Heart right ventricle (tissue), 16 donors: ENCODE measurements at regions not wholly inside any gene's neighbourhood (a gene's known extent, or its start where the extent isn't known, plus 50 kb on each side); places are given as distances from the start of the nearest gene placed in this dataset.
A peak's percentile ranks its signal among the peaks of the same experiment; 100 is the strongest.

Source experiments
- ATAC-seq, 8 donors: fragments of 200-7000 bp; cut with Tn5 transposase; one replicate each; pipeline ENCODE4 v1.9.1; 2020; ENCODE audit warnings: mild to moderate bottlenecking in 8 of 8, moderate library complexity in 8 of 8, moderate number of reproducible peaks in 1 of 8
- DNase-seq, 2 donors: peaks; one replicate each; pipeline ENCODE4 v3.0.0-alpha.2; 2020
- H3K27ac ChIP-seq, 10 donors: fragments of 200-600 bp; sonication (generic) in 2 of 10; one replicate each; pipeline versions ENCODE4 v1.5.0 to v1.8.0; 2020 to 2022; ENCODE audit warnings: mild to moderate bottlenecking in 3 of 10
- H3K27me3 ChIP-seq, 7 donors: fragments of 200-600 bp; one replicate each; pipeline ENCODE4 v1.8.0; 2021 to 2022; ENCODE audit warnings: mild to moderate bottlenecking in 2 of 7
- H3K36me3 ChIP-seq, 9 donors: fragments of 200-600 bp; sonication (generic) in 1 of 9; one replicate each; pipeline versions ENCODE4 v1.5.0 to v1.8.0; 2020 to 2022; ENCODE audit warnings: mild to moderate bottlenecking in 2 of 9
- H3K4me1 ChIP-seq, 9 donors: fragments of 200-600 bp; sonication (generic) in 1 of 9; one replicate each; pipeline versions ENCODE4 v1.5.0 to v1.8.0; 2020 to 2022; ENCODE audit warnings: mild to moderate bottlenecking in 4 of 9
- H3K4me3 ChIP-seq, 10 donors: fragments of 200-600 bp; sonication (generic) in 2 of 10; one replicate each; pipeline versions ENCODE4 v1.5.0 to v1.8.0; 2020 to 2022; ENCODE audit warnings: mild to moderate bottlenecking in 7 of 10, moderate library complexity in 2 of 10
- H3K9me3 ChIP-seq, 11 donors: fragments of 200-600 bp in 10 of 11; sonication (generic) in 2 of 11; one replicate each; pipeline versions ENCODE4 v1.5.0 to v1.8.0; 2013 to 2022; ENCODE audit warnings: mild to moderate bottlenecking in 2 of 11, control low read depth in 1 of 11, moderate library complexity in 1 of 11
- CTCF ChIP-seq, 9 donors: fragments of 200-600 bp; sonication (generic) in 2 of 9; IDR thresholded peaks; one replicate each; pipeline versions ENCODE4 v1.5.0 to v1.8.0; 2021 to 2022; ENCODE audit warnings: antibody characterized with exemption in 9 of 9, mild to moderate bottlenecking in 5 of 9, moderate library complexity in 1 of 9
- WGBS, 2 donors: extraction: QIAGEN DNeasy Blood & Tissue Kit; methylation state at CpG; one replicate each; pipeline ENCODE4 v1.1.7; 2013; ENCODE audit warnings: inconsistent platforms in 1 of 2; 5-methylcytosine and 5-hydroxymethylcytosine counted together
- intact Hi-C, 10 donors: fragments of 100-400 bp; cut with DNase I; formaldehyde crosslinking; loops; one replicate each; pipeline versions ENCODE4 v1.11.1 to v1.14.2; 2022
- donor health status: Arrhythmogenic right ventricular cardiomyopathy.
- donor health status: ischemic (EF 13 %, LVEDD 7.1; RV severe dilation, severe dysfunction).
- donor health status: healthy with polysubstance abuse.
- donor health status: DM: no; HTN: yes; CAD: no.
- donor health status: DM: no; HTN: no; CAD: no.
- donor health status: ischemic (EF 25% LVEDD 6.9; RV normal size, moderate dysfunction).
- donor health status: ischemic (EF 25% LVEDD 5.7; RV mildly dilated, moderate dysfunction).
- donor health status: healthy.
- donor health status: DM: yes; HTN: yes; CAD: no.
- donor health status: Ischemic cardiomyopathy.
- donor health status: ischemic (EF 35%, LVEDD 5.7; RV mildly dilated, moderate dysfunction).
- donor health status: nonischemic (EF 11% LVEDD 7.7; RV severe dilation, severe dysfunction).
- donor health status: DM: yes; HTN: yes; CAD: no.
- donor health status: PGD.
- donor health status: ischemic (EF 29% LVEDD 5.4; RV normal size, mild dysfunction).
- donor health status: nonischemic (EF 23%, LVEDD 6.1; RV moderate dilation, normal function).

GRCh38 chr9:13879011-13879410 is 434.9 kb downstream of the NFIB start:
- H3K36me3 ChIP-seq: no peaks in the 10 kb centered on the region
- H3K27me3 ChIP-seq: no peaks in the 10 kb centered on the region
- H3K4me3 ChIP-seq: no peak overlapping the region
- 89 to 94% methylated on average over 3 of the region's 3 CpGs for WGBS, 2 donors
- no peak for DNase-seq
- H3K27ac ChIP-seq: no peak overlapping the region
- H3K9me3 ChIP-seq: peaks cover 0 to 15% (median 0%) of the 10 kb centered on the region in 11 donors
- intact Hi-C loops: no loop called here
- H3K4me1 ChIP-seq: peaks cover 0 to 6% (median 0%) of the 10 kb centered on the region in 9 donors
- TF ChIP-seq CTCF (IDR thresholded peaks at IDR 0.05): no peak
- no peak for ATAC-seq

GRCh38 chr9:13878241-13878711 is 435.7 kb downstream of the NFIB start:
- no peaks in the 10 kb centered on the region for H3K27me3 ChIP-seq
- H3K4me3 ChIP-seq: no peak overlapping the region
- 84 to 87% methylated on average over 3 of the region's 3 CpGs for WGBS, 2 donors
- TF ChIP-seq CTCF (IDR thresholded peaks at IDR 0.05): no peak
- intact Hi-C loops: no loop called here
- no peak for DNase-seq
- no peak overlapping the region for H3K27ac ChIP-seq
- H3K4me1 ChIP-seq: peaks cover 0 to 6% (median 0%) of the 10 kb centered on the region in 9 donors
- no peaks in the 10 kb centered on the region for H3K36me3 ChIP-seq
- peaks cover 0 to 18% (median 0%) of the 10 kb centered on the region in 11 donors for H3K9me3 ChIP-seq
- ATAC-seq: no peak

- Histone ChIP-seq H3K27ac (no peak overlapping the region), H3K36me3 (no peaks in the 10 kb centered on the region), H3K9me3 (peaks cover 0 to 18% (median 0%) of the 10 kb centered on the region in 11 donors), H3K4me3 (no peak overlapping the region), H3K4me1 (peaks cover 0 to 6% (median 0%) of the 10 kb centered on the region in 9 donors), H3K27me3 (no peaks in the 10 kb centered on the region)
- 74 to 79% methylated on average over 1 of the region's 1 CpG for WGBS, 2 donors
- DNase-seq: no peak
- no peak for TF ChIP-seq CTCF (IDR thresholded peaks at IDR 0.05)
- ATAC-seq: peak in 2 of 8 donors; percentile 71 to 84
- intact Hi-C loops: no loop called here
Measured at GRCh38 chr9:13876741-13877140, 437.2 kb downstream of the NFIB start.

GRCh38 chr9:13873203-13873602 is 440.7 kb downstream of the NFIB start:
- no peak for DNase-seq
- intact Hi-C loops: no loop called here
- no peaks in the 10 kb centered on the region for H3K4me1 ChIP-seq

More at GRCh38 chr9:13873203-13873602, 440.7 kb downstream of the NFIB start:
- Histone ChIP-seq H3K27me3 (no peaks in the 10 kb centered on the region), H3K4me3 (no peak overlapping the region), H3K9me3 (peaks cover 0 to 25% (median 0%) of the 10 kb centered on the region in 11 donors), H3K36me3 (no peaks in the 10 kb centered on the region), H3K27ac (no peak overlapping the region)
- ATAC-seq: no peak
- 96 to 98% methylated on average over 3 of the region's 3 CpGs for WGBS, 2 donors
- TF ChIP-seq CTCF (IDR thresholded peaks at IDR 0.05): no peak
